HL-60 (cell line): ENCODE measurements at regions not wholly inside any gene's neighbourhood (a gene's known extent, or its start where the extent isn't known, plus 50 kb on each side); places are given as distances from the start of the nearest gene placed in this dataset.

Experiments
- CTCF ChIP-seq: IDR thresholded peaks from one replicate; pipeline ENCODE4 v1.5.1; 2011; ENCODE audit warnings: low read length, control low read depth, inconsistent platforms; ENCODE audit not compliant: insufficient read depth
- GABPA ChIP-seq: IDR thresholded peaks from 2 replicates; pipeline ENCODE4 v1.6.1; 2012; ENCODE audit warnings: low read depth
- POLR2AphosphoS5 ChIP-seq: IDR thresholded peaks from 2 replicates; pipeline ENCODE4 v1.6.1; 2012; ENCODE audit warnings: low read depth
- REST ChIP-seq: IDR thresholded peaks from 2 replicates; pipeline ENCODE4 v1.6.1; 2012; ENCODE audit warnings: low read depth; ENCODE audit not compliant: insufficient replicate concordance
- SPI1 ChIP-seq: IDR thresholded peaks from 2 replicates; pipeline ENCODE4 v1.6.1; 2012; ENCODE audit warnings: low read depth, mild to moderate bottlenecking, borderline replicate concordance

DNA sequence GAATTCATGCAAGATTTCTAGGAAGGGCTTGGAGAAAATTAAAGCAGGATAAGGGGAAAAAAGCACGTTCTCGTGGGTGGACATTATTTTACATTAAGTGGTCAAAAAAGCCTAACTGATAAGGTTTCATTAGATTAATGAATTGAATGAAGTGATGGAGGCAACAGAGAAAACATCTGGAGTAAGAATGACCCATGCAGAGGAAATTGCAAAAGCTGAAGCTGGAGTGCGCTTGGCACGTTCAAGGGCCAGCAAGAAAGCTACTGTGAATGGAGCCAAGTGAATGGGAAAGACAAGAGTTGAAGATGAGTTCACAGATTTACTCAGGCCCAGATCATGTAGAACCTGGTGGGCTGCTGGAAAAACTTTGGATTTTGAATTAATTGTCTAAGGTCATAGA lies 777.9 kb downstream of the DACH1 start:
- TF ChIP-seq REST (no peak), POLR2AphosphoS5 (no peak), CTCF (no peak), SPI1 (no peak), GABPA (no peak)
